8988T (cell line): ENCODE measurements at regions not wholly inside any gene's neighbourhood (a gene's known extent, or its start where the extent isn't known, plus 50 kb on each side); places are given as distances from the start of the nearest gene placed in this dataset.

Experiments
- DNase-seq: peaks from one replicate; pipeline ENCODE4 v3.0.0; 2011

DNA sequence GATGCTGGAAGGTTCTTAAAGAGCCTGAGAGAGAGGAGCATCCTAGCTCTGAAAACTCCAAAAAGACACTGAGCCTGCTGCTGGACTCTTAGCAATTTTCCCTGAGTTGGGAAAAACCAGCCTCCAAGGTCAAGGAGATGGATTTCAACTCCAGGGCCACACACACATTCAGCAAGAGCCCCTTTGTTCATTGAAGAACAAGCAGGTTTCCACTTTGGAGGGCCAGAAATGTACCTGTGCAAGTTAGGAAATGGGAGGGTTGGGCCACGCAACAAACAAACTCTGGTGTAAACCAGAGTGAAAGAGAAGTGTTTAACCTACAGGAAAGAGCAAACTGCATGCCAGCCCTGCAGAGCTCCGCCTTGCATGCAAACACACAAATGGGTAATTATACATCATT, 264.8 kb upstream of the RPL38 start:
- no peak for DNase-seq

DNA sequence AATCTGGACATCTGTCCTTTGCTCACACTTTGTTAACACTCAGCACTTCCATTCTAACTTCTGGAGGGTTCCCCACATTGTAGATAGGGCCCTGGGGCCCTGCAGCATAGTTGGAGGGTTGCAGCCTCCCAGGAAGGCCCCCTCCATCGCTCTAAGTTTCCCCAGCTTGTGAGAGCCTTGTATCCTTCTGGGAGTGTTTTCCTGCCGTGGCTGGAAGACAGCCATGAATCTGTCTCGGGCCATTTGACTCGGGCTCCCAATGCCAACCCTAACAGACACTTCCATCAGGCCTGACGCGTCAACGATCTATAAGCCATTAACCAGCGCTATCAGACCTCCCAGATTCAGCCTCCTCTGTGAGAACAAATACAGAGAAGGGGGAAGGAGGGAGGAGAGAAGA, 263.7 kb upstream of the RPL38 start:
- DNase-seq = no peak

DNA sequence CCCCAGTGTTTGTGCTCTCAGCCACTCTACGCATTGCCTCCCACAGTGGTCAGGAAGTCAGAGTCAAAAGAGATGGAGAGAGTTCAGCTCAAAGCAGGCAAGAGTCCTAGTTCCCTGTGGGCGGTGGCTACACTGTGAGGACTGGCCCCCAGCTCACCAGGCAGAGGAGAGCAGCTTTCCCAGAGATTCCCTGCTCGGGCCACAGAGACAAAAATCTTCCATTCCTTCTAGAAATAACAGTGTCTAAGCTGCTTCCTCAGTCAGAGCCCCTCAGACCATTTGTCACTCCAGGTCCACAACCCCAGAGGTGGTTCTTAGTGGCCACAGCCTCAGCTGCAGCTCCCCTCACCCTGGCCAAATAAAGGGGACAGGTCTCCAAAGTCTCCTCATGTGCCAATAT, 263.0 kb upstream of the RPL38 start:
- DNase-seq = no peak

DNA sequence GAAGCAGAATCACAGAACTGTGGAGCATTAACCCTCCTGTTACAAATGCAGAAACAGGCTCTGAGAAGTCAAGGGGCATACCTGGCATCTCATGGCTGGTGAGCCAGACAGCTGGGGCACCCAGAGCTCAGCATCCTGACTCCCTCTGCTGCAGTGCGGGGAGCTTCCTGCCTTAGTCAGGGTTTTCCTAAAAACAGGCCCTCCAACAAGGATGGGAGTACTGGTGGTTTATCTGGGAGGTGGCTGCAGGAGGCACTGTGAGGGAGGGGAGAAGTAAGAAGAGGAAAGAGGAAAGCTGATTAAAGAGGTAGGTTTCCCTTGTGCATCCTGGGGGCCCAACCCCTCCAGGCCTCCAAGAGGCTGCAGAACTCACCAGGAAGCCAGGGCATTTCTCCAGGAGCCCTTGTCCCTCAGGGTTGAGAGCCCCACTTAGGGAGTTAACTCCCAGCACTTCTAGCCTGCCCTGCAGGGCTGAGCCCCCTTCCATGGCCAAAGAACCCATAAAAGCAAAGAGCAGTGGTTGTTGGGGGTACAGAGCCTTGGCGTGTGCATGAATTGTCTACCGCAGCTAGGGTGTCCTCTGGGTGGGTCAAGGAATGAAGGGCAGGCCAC, 261.5 kb upstream of the RPL38 start:
- no peak for DNase-seq

DNA sequence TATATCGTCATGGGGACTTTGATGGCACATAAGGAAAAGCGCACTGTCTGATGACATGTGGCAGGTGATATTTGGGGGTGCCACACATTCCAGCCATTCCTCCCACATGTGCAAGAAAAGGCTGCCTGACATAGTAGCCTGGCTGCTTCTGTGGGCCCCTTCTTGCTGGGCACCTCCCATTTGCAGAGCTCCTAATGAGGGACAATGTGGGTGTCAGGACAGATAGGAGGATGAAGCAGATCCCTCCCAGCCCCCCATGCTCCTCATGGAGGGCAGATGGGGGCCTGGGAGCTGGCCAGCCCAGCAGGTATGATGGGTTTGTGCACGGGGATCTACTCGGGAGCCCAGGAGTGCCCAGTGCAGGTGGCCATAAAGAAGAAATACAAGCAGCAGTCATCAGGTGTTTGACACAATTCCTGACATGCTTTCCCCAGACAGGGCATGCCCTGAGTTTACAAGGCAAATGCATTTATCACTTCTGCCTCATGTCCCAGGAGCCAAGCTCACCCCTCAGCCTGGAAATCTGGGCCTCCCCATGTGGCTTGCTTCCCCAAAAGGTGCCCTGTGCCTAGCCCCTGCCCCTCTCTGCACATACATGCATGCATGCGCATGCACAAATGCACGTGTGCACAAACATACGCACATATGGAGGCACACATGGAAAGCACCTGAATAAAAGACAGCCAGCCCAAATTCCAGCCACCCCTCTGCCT, 260.6 kb upstream of the RPL38 start:
- DNase-seq = no peak

DNA sequence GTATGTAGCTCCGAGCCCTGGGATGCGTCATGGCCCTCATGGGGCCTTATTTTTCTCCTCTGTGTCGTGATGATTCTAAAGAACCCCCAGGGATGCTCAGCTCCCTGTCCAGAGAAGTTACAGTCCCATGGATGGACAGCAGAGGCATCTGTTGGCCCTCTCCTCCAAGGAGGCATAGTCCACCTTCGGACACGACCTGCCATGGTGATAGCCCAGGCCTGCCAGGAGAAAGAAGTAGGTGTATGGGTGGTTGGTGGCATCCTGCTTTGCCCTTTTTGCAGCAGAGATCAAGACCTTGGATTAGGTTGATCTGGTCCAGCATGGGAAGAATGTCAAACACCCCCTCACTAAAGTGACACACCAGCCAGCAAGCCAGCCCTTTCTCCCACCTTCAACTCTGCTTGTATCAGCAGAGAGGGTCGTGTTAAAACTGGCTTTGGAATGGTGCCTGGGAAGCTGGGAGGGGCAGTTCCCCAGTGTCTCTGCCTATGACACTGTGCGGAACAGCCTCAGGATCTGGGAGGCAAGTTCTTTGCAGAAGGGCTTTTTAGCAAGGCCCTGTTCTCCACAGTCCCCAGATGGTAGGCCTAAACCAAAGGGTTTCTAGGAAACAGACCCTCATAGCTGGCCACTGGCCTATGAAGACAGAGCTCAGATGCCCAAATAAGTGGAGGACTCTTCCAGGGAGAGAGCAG, 259.9 kb upstream of the RPL38 start:
- no peak for DNase-seq

DNA sequence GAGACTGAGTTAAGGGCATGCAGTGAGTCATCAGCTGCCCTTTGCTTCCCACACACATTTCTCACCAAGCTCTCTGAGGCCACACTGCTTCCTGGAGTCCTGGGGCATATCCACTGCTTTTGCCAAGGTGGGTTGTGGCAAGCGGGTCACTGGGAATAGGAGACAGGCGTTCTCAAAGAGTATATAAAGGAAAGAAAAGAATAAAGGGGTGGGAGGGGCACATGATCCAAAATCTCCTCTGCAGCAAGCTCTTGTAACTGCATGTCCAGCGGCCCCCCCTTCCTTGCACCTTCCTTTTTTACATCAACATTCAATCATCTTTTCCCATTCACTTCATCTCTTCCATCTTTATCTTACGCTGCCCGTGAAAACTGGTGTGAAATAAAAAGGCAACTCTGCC, 259.1 kb upstream of the RPL38 start:
- DNase-seq = no peak

DNA sequence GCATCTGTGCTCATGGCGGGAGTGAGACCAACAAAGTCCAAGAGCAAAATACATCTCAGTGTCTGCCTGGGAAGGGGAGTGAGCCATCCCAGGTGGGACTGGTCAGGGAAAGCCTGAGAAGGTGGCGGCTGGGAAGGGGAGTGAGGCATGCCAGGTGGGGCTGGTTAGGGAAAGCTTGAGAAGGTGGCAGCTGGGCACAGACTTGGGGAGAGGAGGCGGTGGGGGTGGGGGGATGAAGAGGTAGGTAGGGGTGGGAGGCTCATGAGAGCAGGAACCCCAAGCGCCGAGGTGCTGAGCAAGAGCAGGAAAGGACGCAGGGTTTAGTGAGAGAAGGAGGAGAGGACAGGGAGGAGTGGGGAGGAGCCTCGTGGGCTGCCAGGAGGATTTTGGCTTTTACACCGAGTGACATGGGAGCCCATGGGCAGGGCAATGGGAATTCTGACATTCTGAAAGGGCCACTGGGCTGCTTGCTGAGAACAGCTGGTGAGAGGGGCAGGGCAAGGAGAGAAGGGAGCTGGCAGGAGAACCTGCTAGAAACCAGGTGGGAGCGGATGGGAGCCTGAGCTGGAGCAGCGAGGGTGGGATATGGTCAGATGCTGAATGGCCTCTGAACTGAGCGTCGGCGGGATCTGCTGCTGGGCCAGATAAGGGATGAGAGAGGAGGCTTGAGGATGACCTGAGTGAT, 256.1 kb upstream of the RPL38 start:
- DNase-seq = no peak

DNA sequence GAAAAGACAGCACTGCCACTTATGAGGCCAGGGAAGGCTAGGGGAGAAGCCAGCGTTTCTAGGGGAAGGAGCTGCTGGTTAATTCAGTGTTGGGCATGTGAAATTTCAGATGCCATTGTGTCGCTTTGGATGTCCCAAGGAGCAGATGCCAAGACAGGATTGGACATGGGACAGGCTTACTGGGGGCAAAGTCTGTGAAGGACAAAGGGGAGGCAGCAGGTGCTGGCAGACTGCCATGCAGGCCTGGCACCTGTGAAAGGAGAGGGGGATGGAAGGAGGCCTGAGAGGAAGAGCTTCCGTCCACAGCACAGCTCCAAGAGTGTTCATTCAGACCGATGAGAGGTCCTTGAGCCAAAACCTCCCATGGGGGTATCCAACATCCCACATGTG, 255.5 kb upstream of the RPL38 start:
- no peak for DNase-seq

DNA sequence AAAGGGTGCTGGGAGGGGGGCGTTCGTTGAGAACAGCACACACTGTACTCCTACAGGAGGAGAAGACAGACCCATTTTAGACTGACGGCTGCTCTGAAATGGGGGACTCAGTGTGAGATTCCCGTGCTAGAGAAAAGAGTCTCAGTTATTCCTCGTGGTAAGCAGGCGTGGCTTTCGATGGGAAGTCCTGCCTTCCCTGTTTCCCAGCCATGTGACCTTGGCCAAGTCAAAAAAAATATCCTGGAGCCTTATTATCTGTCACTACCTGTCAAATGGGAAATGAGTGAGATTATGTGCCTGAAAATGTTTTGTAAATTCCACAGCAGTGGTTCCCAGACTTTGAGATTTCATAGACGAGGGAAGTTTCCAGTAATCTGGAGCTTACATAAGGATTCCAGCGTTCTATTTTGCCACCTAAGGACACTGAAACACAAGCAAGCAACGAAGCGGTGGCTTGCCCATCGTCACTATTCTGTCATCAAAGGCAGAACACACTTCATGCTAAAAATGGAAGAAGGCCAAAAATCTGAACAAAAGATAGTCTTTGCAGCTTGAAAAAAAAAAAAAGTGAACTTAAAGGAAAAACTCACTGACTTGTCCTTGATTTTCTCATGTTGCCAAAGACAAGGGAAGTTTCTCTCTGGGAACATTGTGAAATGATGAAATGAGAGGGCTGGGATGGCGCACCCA, 253.4 kb upstream of the RPL38 start:
- DNase-seq = no peak

DNA sequence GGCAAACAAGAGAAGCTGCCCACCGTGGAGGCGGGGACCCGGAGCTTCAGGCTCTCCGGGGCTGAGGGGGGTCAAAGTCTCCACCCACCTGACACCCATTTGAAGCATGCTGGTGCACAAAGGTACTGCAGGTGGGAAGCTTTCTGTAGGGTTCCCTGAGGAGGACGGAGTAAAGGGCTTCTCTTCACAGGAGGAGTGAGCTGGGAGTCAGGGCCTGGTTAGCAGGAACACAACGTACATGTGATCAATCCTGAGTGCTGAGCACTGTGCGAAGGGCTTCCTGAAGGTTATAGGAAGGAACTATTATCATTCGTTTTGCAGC, 252.9 kb upstream of the RPL38 start:
- DNase-seq = no peak

DNA sequence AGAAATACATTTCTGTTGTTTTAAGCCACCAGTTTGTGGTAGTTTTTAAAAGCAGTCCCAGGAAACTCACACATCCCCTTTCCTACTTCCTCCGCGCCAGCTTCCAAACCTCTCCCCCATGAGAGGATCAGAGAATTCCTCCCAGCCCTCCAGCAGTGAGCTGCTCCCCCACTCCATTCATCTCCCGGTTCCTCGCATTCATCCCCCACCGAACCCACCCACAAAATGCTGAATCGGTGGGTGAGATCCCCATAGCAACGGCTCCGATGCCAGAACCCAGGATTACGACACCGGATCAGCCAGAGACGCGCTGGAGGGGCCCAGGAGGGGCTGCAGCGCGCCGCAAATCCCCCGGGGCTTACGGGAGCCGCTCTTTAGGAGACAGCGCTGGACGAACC, 251.4 kb upstream of the RPL38 start:
- no peak for DNase-seq

DNA sequence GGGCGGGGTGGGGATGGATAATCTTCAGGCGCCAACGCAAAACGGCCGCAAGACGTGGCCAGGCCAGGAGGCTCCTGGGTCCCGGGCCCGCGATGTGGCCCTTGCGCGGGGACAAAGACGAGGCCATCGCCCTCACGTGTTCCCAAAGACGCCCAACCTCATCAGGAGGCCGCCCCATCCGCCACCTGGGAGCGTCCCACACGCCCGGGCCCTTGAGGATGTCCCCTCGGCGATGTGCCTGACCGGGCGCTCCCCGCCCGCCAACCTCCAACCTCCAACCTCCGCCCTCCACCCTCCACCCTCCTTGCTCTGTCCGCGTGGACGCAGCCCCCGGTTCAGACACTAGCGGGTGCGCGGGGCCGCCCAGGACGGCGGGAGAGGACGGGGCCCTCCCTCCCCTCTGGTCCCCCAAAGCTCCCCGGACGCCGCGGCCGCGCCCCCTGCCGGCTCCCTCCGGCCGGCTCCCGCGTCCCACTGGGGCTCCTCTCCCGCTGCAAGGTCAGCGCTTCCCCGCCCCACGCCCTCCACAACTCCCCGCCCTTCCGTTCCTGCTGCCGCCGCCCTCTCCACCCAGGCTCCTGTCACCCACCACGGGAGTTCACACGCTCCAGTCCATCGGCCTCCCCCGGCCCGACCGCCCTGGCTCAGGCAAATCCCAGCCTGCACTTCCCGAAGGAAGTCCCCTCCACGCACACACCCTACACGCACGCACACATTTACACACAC, 250.8 kb upstream of the RPL38 start:
- DNase-seq = peak; percentile 46

DNA sequence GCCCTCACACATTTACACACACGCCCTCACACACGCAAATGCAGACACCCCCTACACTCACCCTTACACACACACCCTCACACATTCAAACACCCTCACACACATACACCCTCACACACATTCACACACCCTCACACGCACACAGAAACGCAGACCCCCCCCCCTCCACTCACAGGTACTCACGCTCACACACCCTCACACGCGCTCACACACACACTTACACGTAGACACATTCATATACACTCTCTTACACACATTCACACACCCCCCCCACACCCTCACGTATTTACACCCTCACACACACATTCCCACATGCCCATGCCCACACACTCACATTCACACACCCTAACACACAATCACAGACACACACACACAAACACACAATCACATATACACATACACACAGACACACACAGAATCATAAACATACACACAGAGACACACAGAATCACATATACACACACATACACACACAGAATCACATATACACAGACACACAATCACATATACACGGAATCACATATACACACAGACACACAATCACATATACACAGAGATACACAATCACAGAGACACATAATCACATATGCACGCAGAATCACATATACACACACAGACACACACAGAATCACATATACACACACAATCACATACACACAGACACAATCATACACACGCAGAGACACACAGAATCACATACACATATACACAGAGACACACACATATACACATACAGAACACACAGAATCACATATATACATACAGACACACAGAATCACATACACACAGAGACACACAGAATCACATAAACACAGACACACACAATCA, 250.1 kb upstream of the RPL38 start:
- no peak for DNase-seq

DNA sequence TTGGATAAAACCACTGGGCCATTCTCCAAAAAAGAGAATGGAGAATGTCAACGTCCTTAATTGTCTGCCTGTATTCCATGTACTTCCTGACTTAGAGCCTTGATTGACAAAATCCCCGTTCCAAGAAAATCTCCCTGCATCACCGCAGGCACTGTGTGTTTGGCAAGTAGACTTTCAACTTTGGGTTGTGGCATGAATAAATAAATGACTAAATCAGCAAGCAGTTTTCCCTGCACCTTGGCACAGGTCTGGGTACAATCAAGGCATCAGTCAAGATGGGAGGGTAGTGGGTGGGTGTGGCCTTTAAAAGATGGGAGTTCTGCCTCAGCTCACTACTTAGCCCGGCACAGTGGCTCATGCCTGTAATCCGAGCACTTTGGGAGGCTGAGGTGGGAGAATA, 248.5 kb upstream of the RPL38 start:
- no peak for DNase-seq

DNA sequence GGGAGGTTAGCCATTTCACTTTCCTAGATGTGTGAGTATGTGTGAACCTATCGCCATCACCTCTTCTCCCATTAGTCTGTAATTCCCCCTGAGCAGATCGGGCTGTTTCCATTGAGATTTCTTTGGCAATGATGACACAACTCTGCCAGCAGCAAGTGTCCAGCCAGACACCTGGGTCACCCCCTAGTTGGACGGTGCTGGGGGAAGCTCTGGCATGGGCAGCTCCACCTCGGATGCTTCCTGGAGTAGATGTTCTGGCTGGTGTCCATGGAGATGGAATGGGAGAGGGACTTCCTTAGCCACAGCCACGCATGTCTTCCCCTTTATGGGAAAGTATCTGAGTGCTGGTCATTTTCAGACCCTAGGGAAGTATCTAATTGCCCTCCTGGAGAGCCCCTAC, 247.9 kb upstream of the RPL38 start:
- DNase-seq = no peak

DNA sequence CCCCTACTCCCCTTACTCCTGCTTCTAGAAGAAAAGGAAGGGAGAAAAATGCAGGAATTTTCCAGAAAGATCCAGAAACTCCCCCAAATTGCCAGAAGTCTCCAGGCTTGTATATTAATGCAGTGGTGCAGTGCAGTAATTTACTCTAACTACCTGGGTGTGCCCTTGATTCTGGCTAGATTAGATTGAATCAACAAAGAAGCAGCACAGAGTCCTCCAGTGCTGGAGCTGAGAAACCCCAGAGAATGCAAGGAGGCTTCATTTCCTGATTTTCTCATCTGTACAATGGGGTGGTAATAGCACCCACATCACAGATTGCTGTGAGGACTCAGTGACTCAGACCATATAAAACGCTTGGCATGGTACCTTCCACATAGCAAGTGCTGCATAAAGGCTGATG, 247.3 kb upstream of the RPL38 start:
- no peak for DNase-seq

DNA sequence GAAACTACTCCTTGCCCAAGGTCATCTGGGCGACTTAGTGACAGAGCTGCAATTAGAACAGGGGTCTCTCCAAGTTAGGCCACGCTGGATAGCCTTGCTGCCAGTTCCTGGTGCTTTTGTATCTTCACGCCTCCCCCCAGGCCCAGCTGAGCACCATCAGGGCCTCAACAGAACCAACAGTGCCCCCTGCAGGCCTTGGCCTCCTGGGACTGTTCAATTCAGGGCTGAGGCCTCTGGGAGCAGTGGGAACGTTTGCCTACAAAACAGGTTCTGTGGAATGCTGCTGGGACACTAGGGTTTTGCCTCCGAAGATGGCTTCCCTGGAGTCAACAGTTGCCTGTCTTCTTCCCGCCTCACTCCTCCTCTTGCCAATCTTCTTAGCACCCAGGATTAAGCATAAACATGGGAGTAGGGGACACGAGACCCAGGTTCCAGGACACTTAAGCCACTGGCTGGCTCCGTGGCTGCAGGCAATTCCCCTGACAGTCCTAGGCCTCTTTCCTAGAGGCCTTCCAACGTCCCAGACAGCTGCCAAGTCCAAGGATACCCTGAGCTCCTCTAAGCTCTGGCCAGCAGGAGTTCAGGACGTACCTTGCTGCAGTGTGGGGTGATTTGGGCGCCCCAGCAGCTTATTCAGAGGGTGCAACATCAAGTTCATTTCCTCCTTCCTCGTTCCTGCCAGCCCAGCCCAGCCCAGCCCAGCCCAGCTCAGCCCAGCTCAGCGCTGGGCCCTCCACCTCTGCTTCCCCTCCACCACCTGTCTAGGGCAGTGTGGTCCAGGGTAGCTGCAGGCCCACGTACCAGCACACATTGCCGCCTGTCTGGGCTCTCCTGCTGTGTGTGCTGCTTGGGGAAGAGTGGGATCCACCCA, 246.6 kb upstream of the RPL38 start:
- peak; percentile 57 for DNase-seq

DNA sequence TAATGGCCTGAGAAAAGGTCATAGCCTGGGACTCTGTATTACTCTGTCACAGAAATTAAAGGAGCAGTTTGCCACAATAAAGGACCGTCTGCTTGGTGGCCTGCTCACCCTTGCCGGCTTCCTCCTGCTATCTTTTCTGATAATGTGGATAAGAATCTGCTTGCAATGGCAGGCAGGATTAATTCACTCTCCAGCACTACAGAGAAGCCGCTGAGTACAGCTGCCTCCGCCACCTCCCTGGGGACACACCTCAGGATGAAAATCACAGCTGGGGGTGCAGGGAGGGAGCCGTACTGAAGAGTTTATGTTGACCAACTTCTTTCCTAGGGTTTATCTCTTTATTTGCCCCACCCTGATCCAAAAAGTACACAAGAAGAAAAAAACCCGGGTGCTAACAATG, 245.9 kb upstream of the RPL38 start:
- DNase-seq = no peak

DNA sequence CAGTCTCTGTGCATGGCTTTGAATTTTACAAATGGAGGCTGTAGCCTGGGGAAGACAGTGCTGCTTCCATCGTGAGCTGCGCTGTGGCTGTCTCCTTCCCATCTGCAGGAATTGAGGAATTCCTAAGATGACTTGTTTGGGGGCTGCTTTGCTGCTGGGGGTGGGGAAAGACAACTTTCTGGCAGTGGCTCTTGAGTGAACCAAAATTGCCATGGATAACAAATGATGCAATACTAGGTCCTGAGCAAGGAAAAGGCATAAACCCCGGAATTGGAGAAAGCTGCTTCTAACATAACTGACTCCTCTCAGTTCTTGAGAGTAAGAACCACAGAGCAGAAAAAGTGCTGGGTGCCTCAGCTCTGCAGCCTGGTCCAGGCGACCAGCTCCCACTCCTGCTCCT, 245.0 kb upstream of the RPL38 start:
- DNase-seq = no peak

DNA sequence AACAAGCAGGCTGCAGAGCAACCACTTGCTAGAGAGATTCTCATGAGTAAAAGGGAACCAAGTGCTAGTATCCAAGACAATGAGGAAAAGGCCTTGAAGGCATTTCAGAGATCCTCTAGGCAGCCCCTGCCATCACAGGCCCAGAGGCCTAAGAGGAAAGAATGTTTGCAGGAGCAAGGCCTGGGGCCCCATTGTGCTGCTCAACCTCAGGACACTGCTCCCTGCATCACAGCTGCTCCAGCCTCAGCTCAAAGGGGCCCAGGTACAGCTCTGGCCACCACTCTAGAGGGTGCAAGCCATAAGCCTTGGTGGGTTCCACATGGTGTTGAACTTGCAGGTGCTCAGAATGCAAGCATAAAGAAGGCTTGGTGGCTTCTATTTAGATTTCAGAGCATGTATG, 243.0 kb upstream of the RPL38 start:
- no peak for DNase-seq
